SK-N-SH (cell line): ENCODE measurements at regions not wholly inside any gene's neighbourhood (a gene's known extent, or its start where the extent isn't known, plus 50 kb on each side); places are given as distances from the start of the nearest gene placed in this dataset.

Experiments
- CTCF ChIA-PET: fragments of 300-600, 350-600 bp; formaldehyde crosslinking; extraction: SDS; loops from one replicate; lab custom pipeline; 2021; lab: Yijun Ruan, JAX
- POLR2A ChIA-PET: fragments of 350-600 bp; sonication (Branson Sonifier 250); formaldehyde crosslinking; extraction: SDS; loops from one replicate; lab custom pipeline; 2020; ENCODE audit warnings: antibody characterized with exemption, inconsistent platforms; lab: Yijun Ruan, JAX
- DNase-seq: peaks from one replicate; pipeline ENCODE4 v3.0.0; 2012
- H2AFZ ChIP-seq: fragments of 200-600 bp; sonication (generic); 2 replicates; pipeline ENCODE4 v1.8.1; 2016; ENCODE audit warnings: antibody characterized with exemption, mild to moderate bottlenecking, low read depth
- H3F3A ChIP-seq: fragments of 200-600 bp; sonication (generic); replicated peaks from 2 replicates; pipeline ENCODE3; 2016; ENCODE audit warnings: antibody characterized with exemption, mild to moderate bottlenecking; ENCODE audit not compliant: insufficient read depth
- H3K27ac ChIP-seq, 2 experiments: fragments of 200-500 bp in 1 of 2; fragments of 200-600 bp in 1 of 2; sonication (Bioruptor generic) in 1 of 2; sonication (generic), shearing (Covaris generic) in 1 of 2; 2 replicates each; pipeline versions ENCODE4 v1.5.1 to v1.6.1; 2014 to 2016; ENCODE audit warnings: low read depth in 2 of 2, inconsistent platforms in 1 of 2, low read length in 1 of 2, mild to moderate bottlenecking in 1 of 2, mixed read lengths in 1 of 2
- H3K27me3 ChIP-seq: fragments of 200-600 bp; sonication (generic), shearing (Covaris generic); 2 replicates; pipeline ENCODE4 v1.6.1; 2016; ENCODE audit warnings: mixed run types; ENCODE audit not compliant: insufficient read depth
- H3K36me3 ChIP-seq, 2 experiments: fragments of 200-500 bp in 1 of 2; fragments of 200-600 bp in 1 of 2; sonication (Bioruptor generic) in 1 of 2; sonication (generic) in 1 of 2; replicated peaks in 1 of 2; 2 replicates each; pipeline versions ENCODE3 to v1.5.1; 2014 to 2016; ENCODE audit warnings: low read length in 1 of 2, mild to moderate bottlenecking in 1 of 2; ENCODE audit not compliant: insufficient read depth in 2 of 2, control insufficient read depth in 1 of 2
- H3K4me1 ChIP-seq, 2 experiments: fragments of 200-500 bp in 1 of 2; fragments of 200-600 bp in 1 of 2; sonication (Bioruptor generic) in 1 of 2; sonication (generic), shearing (Covaris generic) in 1 of 2; 2 replicates each; pipeline versions ENCODE4 v1.5.1 to v1.6.1; 2014 to 2016; ENCODE audit warnings: low read depth in 1 of 2, low read length in 1 of 2, mixed run types in 1 of 2; ENCODE audit not compliant: insufficient read depth in 2 of 2, control insufficient read depth in 1 of 2
- H3K4me2 ChIP-seq: fragments of 200-600 bp; sonication (generic), shearing (Covaris generic); 2 replicates; pipeline ENCODE4 v1.6.1; 2017; ENCODE audit warnings: mixed run types
- H3K4me3 ChIP-seq, 2 experiments: fragments of 200-500 bp in 1 of 2; fragments of 200-600 bp in 1 of 2; sonication (Bioruptor generic) in 1 of 2; sonication (generic), shearing (Covaris generic) in 1 of 2; 2 replicates each; pipeline versions ENCODE4 v1.5.1 to v1.8.1; 2014 to 2016; ENCODE audit warnings: low read depth in 2 of 2, inconsistent platforms in 1 of 2, low read length in 1 of 2, mild to moderate bottlenecking in 1 of 2, mixed read lengths in 1 of 2, moderate library complexity in 1 of 2
- H3K79me2 ChIP-seq: fragments of 200-600 bp; sonication (generic); 2 replicates; pipeline ENCODE4 v1.8.1; 2017; ENCODE audit warnings: mild to moderate bottlenecking; ENCODE audit not compliant: insufficient read depth
- H3K9ac ChIP-seq: fragments of 200-600 bp; sonication (generic); 2 replicates; pipeline ENCODE4 v1.6.1; 2017; ENCODE audit warnings: mixed run types
- H3K9me2 ChIP-seq: fragments of 200-600 bp; sonication (generic); 2 replicates; pipeline ENCODE4 v1.6.1; 2017; ENCODE audit warnings: mixed run types
- H3K9me3 ChIP-seq: fragments of 200-600 bp; sonication (generic); 2 replicates; pipeline ENCODE4 v1.6.1; 2017; ENCODE audit warnings: mixed run types, mild to moderate bottlenecking, moderate library complexity
- H4K20me1 ChIP-seq: fragments of 200-600 bp; sonication (generic); 2 replicates; pipeline ENCODE4 v1.6.1; 2017; ENCODE audit warnings: mild to moderate bottlenecking, mixed run types; ENCODE audit not compliant: insufficient read depth
- CHD2 ChIP-seq: fragments of 150-350 bp; IDR thresholded peaks from 2 replicates; pipeline ENCODE4 v1.6.1; 2018; ENCODE audit warnings: low read length; ENCODE audit not compliant: partially characterized antibody
- CTCF ChIP-seq: fragments of 200-600 bp; sonication (generic); IDR thresholded peaks from 2 replicates; pipeline ENCODE4 v1.6.1; 2017; ENCODE audit warnings: antibody characterized with exemption, mild to moderate bottlenecking, moderate library complexity
- ELF1 ChIP-seq: IDR thresholded peaks from 2 replicates; pipeline ENCODE4 v1.4.0; 2012
- EZH2phosphoT487 ChIP-seq: fragments of 200-600 bp; sonication (generic); IDR thresholded peaks from 2 replicates; pipeline ENCODE4 v1.6.1; 2017; ENCODE audit warnings: low read depth, mixed run types, mild to moderate bottlenecking, antibody characterized with exemption, moderate library complexity, borderline replicate concordance
- FOXJ3 ChIP-seq: sonication (generic); formaldehyde crosslinking; IDR thresholded peaks from 2 replicates; pipeline ENCODE4 v1.5.1; 2020; ENCODE audit warnings: mild to moderate bottlenecking, missing genetic modification reagents
- FOXM1 ChIP-seq: IDR thresholded peaks from 2 replicates; pipeline ENCODE4 v1.4.0; 2012; ENCODE audit warnings: low read depth, mild to moderate bottlenecking
- JUND ChIP-seq: IDR thresholded peaks from 2 replicates; pipeline ENCODE4 v1.4.0; 2012
- NFIC ChIP-seq: IDR thresholded peaks from 2 replicates; pipeline ENCODE4 v1.4.0; 2012; ENCODE audit warnings: borderline replicate concordance
- NRF1 ChIP-seq: IDR thresholded peaks from 2 replicates; pipeline ENCODE4 v1.6.1; 2012; ENCODE audit warnings: low read depth, mild to moderate bottlenecking, low read length
- POLR2AphosphoS5 ChIP-seq: IDR thresholded peaks from 2 replicates; pipeline ENCODE4 v1.6.1; 2012; ENCODE audit warnings: low read depth, low read length
- RAD21 ChIP-seq: IDR thresholded peaks from 2 replicates; pipeline ENCODE4 v1.6.1; 2012; ENCODE audit warnings: mild to moderate bottlenecking, low read length
- RXRA ChIP-seq: IDR thresholded peaks from 2 replicates; pipeline ENCODE4 v1.4.0; 2012; ENCODE audit warnings: low read depth, mild to moderate bottlenecking, borderline replicate concordance
- SIN3A ChIP-seq: IDR thresholded peaks from 2 replicates; pipeline ENCODE4 v1.6.1; 2012; ENCODE audit warnings: low read depth, mild to moderate bottlenecking, low read length, moderate library complexity, borderline replicate concordance
- SMC3 ChIP-seq: IDR thresholded peaks from 2 replicates; pipeline ENCODE4 v1.6.1; 2012; ENCODE audit warnings: low read depth, low read length, improper control_type of control experiment
- YY1 ChIP-seq: IDR thresholded peaks from 2 replicates; pipeline ENCODE4 v1.4.0; 2012; ENCODE audit warnings: low read depth, mild to moderate bottlenecking
- WGBS: methylation state at CpG from one replicate; pipeline ENCODE4 v1.1.6; 2017; ENCODE audit warnings: low lambda C conversion rate; 5-methylcytosine and 5-hydroxymethylcytosine counted together
- TF ChIP-seq, protein P1 (sequence below): fragments of 150-350 bp; IDR thresholded peaks from 2 replicates; pipeline ENCODE4 v1.6.1; 2016; ENCODE audit warnings: mild to moderate bottlenecking, low read depth, low read length
- TF ChIP-seq, protein P2 (sequence below): IDR thresholded peaks from 2 replicates; pipeline ENCODE4 v1.4.0; 2012; ENCODE audit warnings: low read depth
- TF ChIP-seq, protein P3 (sequence below): IDR thresholded peaks from 2 replicates; pipeline ENCODE4 v1.4.0; 2012; ENCODE audit warnings: low read depth, borderline replicate concordance
- TF ChIP-seq, protein P4 (sequence below): IDR thresholded peaks from 2 replicates; pipeline ENCODE4 v1.4.0; 2012; ENCODE audit warnings: low read depth, borderline replicate concordance

GRCh38 chr1:90480271-90480835 is 236.7 kb downstream of the BARHL2 start:
- Histone ChIP-seq H3K79me2 (no peaks in the 10 kb centered on the region), H3K27me3 (no peaks in the 10 kb centered on the region), H3K4me3 (no peak overlapping the region), H4K20me1 (no peaks in the 10 kb centered on the region), H3K9ac (no peak overlapping the region), H2AFZ (no peak overlapping the region), H3K4me2 (no peak overlapping the region), H3K36me3 (no peaks in the 10 kb centered on the region), H3K9me3 (no peaks in the 10 kb centered on the region), H3F3A (no peaks in the 10 kb centered on the region), H3K27ac (no peak overlapping the region), H3K9me2 (no peaks in the 10 kb centered on the region), H3K4me1 (no peaks in the 10 kb centered on the region; a peak in 1 of 4 replicates)
- POLR2A ChIA-PET = no interaction called here
- CTCF ChIA-PET = no interaction called here
- TF ChIP-seq SMC3 (no peak), SIN3A (no peak), EZH2phosphoT487 (no peak), ELF1 (no peak), FOXM1 (no peak), JUND (no peak), YY1 (no peak), NFIC (no peak), NRF1 (no peak), FOXJ3 (no peak), RAD21 (no peak), POLR2AphosphoS5 (no peak), CTCF (no peak), CHD2 (no peak), RXRA (no peak)
- TF ChIP-seq, protein P1, sequence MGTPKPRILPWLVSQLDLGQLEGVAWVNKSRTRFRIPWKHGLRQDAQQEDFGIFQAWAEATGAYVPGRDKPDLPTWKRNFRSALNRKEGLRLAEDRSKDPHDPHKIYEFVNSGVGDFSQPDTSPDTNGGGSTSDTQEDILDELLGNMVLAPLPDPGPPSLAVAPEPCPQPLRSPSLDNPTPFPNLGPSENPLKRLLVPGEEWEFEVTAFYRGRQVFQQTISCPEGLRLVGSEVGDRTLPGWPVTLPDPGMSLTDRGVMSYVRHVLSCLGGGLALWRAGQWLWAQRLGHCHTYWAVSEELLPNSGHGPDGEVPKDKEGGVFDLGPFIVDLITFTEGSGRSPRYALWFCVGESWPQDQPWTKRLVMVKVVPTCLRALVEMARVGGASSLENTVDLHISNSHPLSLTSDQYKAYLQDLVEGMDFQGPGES = no peak
- TF ChIP-seq, protein P2, sequence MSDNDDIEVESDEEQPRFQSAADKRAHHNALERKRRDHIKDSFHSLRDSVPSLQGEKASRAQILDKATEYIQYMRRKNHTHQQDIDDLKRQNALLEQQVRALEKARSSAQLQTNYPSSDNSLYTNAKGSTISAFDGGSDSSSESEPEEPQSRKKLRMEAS = no peak
- TF ChIP-seq, protein P3, sequence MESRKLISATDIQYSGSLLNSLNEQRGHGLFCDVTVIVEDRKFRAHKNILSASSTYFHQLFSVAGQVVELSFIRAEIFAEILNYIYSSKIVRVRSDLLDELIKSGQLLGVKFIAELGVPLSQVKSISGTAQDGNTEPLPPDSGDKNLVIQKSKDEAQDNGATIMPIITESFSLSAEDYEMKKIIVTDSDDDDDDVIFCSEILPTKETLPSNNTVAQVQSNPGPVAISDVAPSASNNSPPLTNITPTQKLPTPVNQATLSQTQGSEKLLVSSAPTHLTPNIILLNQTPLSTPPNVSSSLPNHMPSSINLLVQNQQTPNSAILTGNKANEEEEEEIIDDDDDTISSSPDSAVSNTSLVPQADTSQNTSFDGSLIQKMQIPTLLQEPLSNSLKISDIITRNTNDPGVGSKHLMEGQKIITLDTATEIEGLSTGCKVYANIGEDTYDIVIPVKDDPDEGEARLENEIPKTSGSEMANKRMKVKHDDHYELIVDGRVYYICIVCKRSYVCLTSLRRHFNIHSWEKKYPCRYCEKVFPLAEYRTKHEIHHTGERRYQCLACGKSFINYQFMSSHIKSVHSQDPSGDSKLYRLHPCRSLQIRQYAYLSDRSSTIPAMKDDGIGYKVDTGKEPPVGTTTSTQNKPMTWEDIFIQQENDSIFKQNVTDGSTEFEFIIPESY = no peak
- TF ChIP-seq, protein P4, sequence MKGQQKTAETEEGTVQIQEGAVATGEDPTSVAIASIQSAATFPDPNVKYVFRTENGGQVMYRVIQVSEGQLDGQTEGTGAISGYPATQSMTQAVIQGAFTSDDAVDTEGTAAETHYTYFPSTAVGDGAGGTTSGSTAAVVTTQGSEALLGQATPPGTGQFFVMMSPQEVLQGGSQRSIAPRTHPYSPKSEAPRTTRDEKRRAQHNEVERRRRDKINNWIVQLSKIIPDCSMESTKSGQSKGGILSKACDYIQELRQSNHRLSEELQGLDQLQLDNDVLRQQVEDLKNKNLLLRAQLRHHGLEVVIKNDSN = no peak
- WGBS = 0% methylated on average over 1 of the region's 1 CpG
- no peak for DNase-seq
